ENCODE measurements at regions not wholly inside any gene's neighbourhood (a gene's known extent, or its start where the extent isn't known, plus 50 kb on each side); places are given as distances from the start of the nearest gene placed in this dataset.

DNA sequence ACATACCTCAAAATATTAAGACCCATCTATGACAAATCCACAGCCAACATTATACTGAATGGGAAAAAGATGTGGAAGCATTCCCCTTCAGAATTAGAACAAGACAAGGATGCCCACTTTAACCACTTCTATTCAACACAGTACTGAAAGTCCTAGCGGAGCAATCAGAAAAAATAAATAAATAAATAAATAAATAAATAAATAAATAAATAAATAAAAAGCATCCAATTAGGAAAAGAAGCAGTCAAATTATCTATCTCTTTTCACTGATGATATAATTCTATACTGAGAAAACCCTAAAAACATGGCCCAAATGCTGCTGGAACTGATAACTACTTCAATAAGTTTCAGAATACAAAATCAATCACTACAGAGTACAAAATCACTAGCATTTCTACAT lies 67.5 kb downstream of the PRR32 start:
- Histone ChIP-seq H3K36me3 (ENCODE audit: control insufficient read depth, insufficient read depth, low read length) (no peaks in the 10 kb centered on the region), H3K4me3 (ENCODE audit: low read depth, low read length) (no peak overlapping the region), H3K27me3 (ENCODE audit: control insufficient read depth, insufficient read depth, low read length) (no peaks in the 10 kb centered on the region)
- DNase-seq (ENCODE audit: low read depth): no peak
- TF ChIP-seq, protein P1, sequence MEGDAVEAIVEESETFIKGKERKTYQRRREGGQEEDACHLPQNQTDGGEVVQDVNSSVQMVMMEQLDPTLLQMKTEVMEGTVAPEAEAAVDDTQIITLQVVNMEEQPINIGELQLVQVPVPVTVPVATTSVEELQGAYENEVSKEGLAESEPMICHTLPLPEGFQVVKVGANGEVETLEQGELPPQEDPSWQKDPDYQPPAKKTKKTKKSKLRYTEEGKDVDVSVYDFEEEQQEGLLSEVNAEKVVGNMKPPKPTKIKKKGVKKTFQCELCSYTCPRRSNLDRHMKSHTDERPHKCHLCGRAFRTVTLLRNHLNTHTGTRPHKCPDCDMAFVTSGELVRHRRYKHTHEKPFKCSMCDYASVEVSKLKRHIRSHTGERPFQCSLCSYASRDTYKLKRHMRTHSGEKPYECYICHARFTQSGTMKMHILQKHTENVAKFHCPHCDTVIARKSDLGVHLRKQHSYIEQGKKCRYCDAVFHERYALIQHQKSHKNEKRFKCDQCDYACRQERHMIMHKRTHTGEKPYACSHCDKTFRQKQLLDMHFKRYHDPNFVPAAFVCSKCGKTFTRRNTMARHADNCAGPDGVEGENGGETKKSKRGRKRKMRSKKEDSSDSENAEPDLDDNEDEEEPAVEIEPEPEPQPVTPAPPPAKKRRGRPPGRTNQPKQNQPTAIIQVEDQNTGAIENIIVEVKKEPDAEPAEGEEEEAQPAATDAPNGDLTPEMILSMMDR (IDR thresholded peaks at IDR 0.05; ENCODE audit: insufficient read depth, low read length, poor library complexity, severe bottlenecking): no peak

DNA sequence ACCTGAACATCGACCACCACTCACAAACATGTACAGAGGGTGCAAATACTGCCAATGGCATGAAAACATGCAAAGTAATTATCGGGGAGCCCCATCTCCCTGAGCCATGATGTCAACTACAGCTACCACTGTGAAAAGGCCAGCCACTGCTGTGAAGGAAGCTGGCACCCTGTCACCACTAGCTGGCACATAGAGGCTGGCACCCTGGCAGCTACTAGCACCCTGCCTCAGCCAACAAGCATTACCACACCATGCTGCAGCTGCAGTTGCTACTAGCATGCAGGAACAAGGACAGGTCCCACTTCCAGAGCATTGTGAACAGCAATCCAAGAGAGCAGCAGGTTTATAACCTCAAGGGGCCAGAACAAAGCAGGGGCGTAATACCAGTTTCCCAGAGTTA lies 81.4 kb downstream of the PRR32 start:
- Histone ChIP-seq H3K4me3 (ENCODE audit: low read depth, low read length) (no peak overlapping the region), H3K27me3 (ENCODE audit: control insufficient read depth, insufficient read depth, low read length) (no peaks in the 10 kb centered on the region), H3K36me3 (ENCODE audit: control insufficient read depth, insufficient read depth, low read length) (no peaks in the 10 kb centered on the region)
- no peak for DNase-seq (ENCODE audit: low read depth)
- TF ChIP-seq, protein P1 (IDR thresholded peaks at IDR 0.05; ENCODE audit: insufficient read depth, low read length, poor library complexity, severe bottlenecking): no peak

DNA sequence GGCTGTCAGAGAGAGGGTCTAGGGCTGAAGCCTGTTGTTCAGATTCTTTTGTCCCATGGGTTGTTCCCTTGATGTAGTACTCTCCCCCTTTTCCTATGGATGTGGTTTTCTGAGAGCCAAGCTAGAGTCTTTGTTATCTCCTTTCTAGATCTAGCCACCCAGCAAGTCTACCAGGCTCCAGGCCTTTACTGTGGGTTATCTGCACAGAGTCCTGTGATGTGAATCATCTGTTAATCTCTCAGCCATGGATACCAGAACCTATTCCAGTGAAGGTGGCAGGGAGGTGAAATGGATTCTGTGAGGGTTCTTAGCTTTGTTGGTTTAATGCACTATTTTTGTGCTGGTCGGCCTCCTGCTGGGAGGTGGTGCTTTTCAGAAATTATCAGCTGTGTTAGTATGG lies 109.5 kb downstream of the PRR32 start:
- Histone ChIP-seq H3K4me3 (ENCODE audit: low read depth, low read length) (no peak overlapping the region), H3K27me3 (ENCODE audit: control insufficient read depth, insufficient read depth, low read length) (no peaks in the 10 kb centered on the region), H3K36me3 (ENCODE audit: control insufficient read depth, insufficient read depth, low read length) (no peaks in the 10 kb centered on the region)
- no peak for DNase-seq (ENCODE audit: low read depth)
- TF ChIP-seq, protein P1 (IDR thresholded peaks at IDR 0.05; ENCODE audit: insufficient read depth, low read length, poor library complexity, severe bottlenecking): no peak

DNA sequence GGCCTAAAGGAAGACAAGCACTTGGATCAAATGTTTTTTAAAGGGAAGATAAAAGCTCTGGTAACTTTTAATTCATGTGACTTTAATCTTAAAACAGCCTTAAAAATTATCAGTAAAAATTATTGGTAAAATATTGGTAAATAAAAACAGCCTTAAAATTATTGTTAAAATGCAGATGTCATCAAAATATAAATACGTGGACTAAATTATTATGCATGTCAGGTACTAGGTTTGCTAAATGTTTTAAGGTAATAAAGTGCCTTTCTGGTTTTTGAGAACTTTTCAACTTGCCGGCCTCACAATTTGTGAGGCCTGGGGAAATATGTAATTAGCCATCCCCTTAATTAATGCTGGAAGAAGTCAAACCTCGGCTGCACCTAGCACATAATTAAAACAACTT lies 147.7 kb downstream of the PRR32 start:
- DNase-seq (ENCODE audit: low read depth): no peak
- Histone ChIP-seq H3K27me3 (ENCODE audit: control insufficient read depth, insufficient read depth, low read length) (no peaks in the 10 kb centered on the region), H3K4me3 (ENCODE audit: low read depth, low read length) (no peak overlapping the region), H3K36me3 (ENCODE audit: control insufficient read depth, insufficient read depth, low read length) (no peaks in the 10 kb centered on the region)
- TF ChIP-seq, protein P1 (IDR thresholded peaks at IDR 0.05; ENCODE audit: insufficient read depth, low read length, poor library complexity, severe bottlenecking): no peak

DNA sequence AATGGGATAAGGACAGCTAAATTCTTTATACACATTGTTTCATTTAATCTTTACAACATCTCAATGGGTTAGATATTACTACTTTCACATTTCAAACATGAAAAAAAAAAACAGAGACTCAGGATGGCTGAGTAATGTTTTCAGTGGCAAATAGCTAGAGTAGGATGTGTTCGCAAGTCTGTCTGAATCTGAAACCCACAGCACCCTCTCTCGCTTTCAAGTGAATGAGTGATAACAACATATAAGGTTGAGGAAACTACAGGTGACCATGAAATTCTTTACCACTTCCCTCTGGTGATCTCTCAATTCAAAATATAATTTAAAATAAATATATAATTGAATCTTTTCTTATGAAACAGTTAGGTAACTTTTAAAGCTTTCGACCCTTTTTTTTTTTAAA lies 162.6 kb downstream of the PRR32 start:
- H3K27me3 ChIP-seq (ENCODE audit: control insufficient read depth, insufficient read depth, low read length): no peaks in the 10 kb centered on the region
- DNase-seq (ENCODE audit: low read depth): no peak
- TF ChIP-seq, protein P1 (IDR thresholded peaks at IDR 0.05; ENCODE audit: insufficient read depth, low read length, poor library complexity, severe bottlenecking): no peak
- H3K36me3 ChIP-seq (ENCODE audit: control insufficient read depth, insufficient read depth, low read length): no peaks in the 10 kb centered on the region
- H3K4me3 ChIP-seq (ENCODE audit: low read depth, low read length): no peak overlapping the region

DNA sequence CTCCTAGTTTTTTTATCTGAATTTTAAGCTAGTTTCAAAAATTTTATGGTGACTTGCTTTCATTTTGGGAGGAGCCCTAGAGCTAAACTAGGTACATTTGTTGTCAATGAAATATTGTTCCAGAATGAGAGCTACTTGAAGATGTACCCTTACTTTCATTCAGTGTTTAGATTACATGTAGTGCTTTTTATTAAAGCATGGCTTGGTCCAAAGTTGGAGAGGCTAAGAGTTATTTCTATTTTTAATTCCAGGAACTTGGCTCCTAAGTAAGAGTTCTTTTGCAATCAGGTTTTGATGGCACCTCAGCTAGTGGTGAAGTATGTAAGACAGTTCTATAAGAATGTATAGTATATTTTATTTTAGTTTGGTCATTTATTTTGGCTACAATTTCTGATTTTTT lies 165.5 kb downstream of the PRR32 start:
- no peak overlapping the region for H3K4me3 ChIP-seq (ENCODE audit: low read depth, low read length)
- TF ChIP-seq, protein P1 (IDR thresholded peaks at IDR 0.05; ENCODE audit: insufficient read depth, low read length, poor library complexity, severe bottlenecking): no peak
- DNase-seq (ENCODE audit: low read depth): no peak
- H3K27me3 ChIP-seq (ENCODE audit: control insufficient read depth, insufficient read depth, low read length): no peaks in the 10 kb centered on the region
- no peaks in the 10 kb centered on the region for H3K36me3 ChIP-seq (ENCODE audit: control insufficient read depth, insufficient read depth, low read length)
